H1 (cell line): ENCODE measurements at regions not wholly inside any gene's neighbourhood (a gene's known extent, or its start where the extent isn't known, plus 50 kb on each side); places are given as distances from the start of the nearest gene placed in this dataset.

Experiments
- BCL11A ChIP-seq, 2 experiments: IDR thresholded peaks; one replicate each; pipeline ENCODE4 v1.6.1; 2011; ENCODE audit warnings: low read depth in 2 of 2, low read length in 2 of 2, mild to moderate bottlenecking in 2 of 2
- KDM5A ChIP-seq: fragments of 200-600 bp; IDR thresholded peaks from 2 replicates; pipeline ENCODE4 v1.7.1; 2012; ENCODE audit warnings: mild to moderate bottlenecking, low read length, inconsistent platforms, mixed read lengths
- RXRA ChIP-seq: IDR thresholded peaks from 2 replicates; pipeline ENCODE4 v1.6.1; 2011; ENCODE audit warnings: low read depth, mild to moderate bottlenecking, low read length, moderate library complexity; ENCODE audit not compliant: insufficient read depth
- SAP30 ChIP-seq: fragments of 300-600 bp; sonication (generic); IDR thresholded peaks from 2 replicates; pipeline ENCODE4 v1.7.1; 2012; ENCODE audit warnings: low read length, moderate library complexity, mild to moderate bottlenecking, inconsistent platforms; ENCODE audit not compliant: insufficient read depth, insufficient replicate concordance
- SIN3A ChIP-seq, 2 experiments: IDR thresholded peaks in 1 of 2; conservative IDR thresholded peaks in 1 of 2; 2 replicates each; pipeline ENCODE4 v1.6.1; 2011 to 2012; ENCODE audit warnings: low read length in 2 of 2, improper control_type of control experiment in 1 of 2, low read depth in 1 of 2, mild to moderate bottlenecking in 1 of 2

DNA sequence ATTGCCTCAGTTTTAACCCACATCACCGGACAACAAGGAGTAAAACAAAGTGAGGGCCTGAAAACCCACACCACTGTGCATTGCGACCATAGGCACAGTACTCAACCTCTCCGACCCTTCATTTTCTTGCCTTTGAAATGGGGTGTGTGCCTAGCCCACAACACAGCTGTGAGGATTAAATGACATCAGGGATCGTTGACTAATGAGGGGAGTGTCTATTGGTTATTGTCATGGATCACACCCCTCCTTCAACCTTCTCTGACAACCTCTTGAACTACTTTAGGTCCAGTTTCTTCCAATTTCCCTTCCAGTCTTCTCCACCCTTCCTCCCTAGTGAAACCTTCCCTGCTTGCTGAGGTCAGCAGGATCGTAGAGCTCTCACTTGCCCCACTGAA is 89.5 kb downstream of the HES1 start (continued):
- TF ChIP-seq SIN3A (conservative IDR thresholded peaks at IDR 0.05 in 1 of 2, IDR thresholded peaks at IDR 0.05 in 1 of 2; ENCODE audit: low read depth in 1 of 2, low read length in 2 of 2) (no peak), RXRA (no peak), SAP30 (no peak), BCL11A (IDR thresholded peaks at IDR 0.05; ENCODE audit: low read depth in 2 of 2, low read length in 2 of 2) (no peak), KDM5A (no peak)
